Bronchial epithelial cell (primary cell): ENCODE measurements at regions not wholly inside any gene's neighbourhood (a gene's known extent, or its start where the extent isn't known, plus 50 kb on each side); places are given as distances from the start of the nearest gene placed in this dataset.

Experiments
- DNase-seq: peaks from one replicate; pipeline ENCODE4 v3.0.0-alpha.2; 2010; ENCODE audit warnings: low read depth
- FAIRE-seq: peaks from 2 replicates; lab custom pipeline; 2011; peaks lifted over from hg19 to GRCh38; lab: Jason Lieb, UNC
- H3K27me3 ChIP-seq: 2 replicates; pipeline ENCODE4 v1.5.1; 2011; ENCODE audit warnings: low read length; ENCODE audit not compliant: control insufficient read depth, insufficient read depth
- H3K36me3 ChIP-seq: 2 replicates; pipeline ENCODE4 v1.5.1; 2011; ENCODE audit warnings: low read length; ENCODE audit not compliant: control insufficient read depth, insufficient read depth
- H3K4me3 ChIP-seq: 2 replicates; pipeline ENCODE4 v1.5.1; 2011; ENCODE audit warnings: mild to moderate bottlenecking, low read depth, low read length, control low read depth
- TF ChIP-seq, protein P1 (sequence below): IDR thresholded peaks from 2 replicates; pipeline ENCODE4 v1.5.1; 2011; ENCODE audit warnings: mild to moderate bottlenecking, moderate library complexity, low read length, control low read depth, inconsistent platforms; ENCODE audit not compliant: insufficient read depth, severe bottlenecking

DNA sequence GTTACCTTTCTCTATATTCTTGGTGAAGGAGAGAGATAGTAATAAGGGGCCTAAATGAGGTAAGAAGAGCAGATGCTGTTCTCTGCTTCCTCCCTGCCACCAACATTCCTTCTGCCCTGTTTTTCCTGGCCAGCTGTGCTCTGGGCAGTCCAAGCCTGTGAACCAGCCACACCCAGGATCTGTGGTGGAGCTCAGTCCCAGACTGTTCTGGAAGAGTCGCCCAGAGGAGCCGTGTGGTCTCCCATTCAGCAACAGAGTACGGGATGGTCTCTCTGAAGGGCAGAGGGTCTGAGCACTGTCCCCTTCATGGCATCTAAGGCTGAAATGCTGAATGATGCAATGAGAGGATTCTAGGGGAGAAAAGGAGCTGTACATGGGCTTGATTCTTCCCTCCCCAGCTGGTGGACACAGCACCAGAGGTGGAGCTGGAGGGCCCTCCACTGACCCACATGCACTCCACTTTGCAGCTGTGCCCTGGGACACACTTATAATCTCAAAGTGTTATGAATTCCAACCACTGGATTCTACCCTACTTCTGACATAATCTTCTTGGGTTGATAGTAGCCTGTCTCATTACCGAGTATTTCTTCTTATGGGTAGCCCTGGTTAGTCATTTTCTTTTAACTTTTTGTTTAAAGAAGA, 70.8 kb upstream of the RPS23 start:
- Histone ChIP-seq H3K36me3 (no peaks in the 10 kb centered on the region), H3K27me3 (no peaks in the 10 kb centered on the region), H3K4me3 (no peak overlapping the region)
- FAIRE-seq (no peak), DNase-seq (no peak)
- TF ChIP-seq, protein P1, sequence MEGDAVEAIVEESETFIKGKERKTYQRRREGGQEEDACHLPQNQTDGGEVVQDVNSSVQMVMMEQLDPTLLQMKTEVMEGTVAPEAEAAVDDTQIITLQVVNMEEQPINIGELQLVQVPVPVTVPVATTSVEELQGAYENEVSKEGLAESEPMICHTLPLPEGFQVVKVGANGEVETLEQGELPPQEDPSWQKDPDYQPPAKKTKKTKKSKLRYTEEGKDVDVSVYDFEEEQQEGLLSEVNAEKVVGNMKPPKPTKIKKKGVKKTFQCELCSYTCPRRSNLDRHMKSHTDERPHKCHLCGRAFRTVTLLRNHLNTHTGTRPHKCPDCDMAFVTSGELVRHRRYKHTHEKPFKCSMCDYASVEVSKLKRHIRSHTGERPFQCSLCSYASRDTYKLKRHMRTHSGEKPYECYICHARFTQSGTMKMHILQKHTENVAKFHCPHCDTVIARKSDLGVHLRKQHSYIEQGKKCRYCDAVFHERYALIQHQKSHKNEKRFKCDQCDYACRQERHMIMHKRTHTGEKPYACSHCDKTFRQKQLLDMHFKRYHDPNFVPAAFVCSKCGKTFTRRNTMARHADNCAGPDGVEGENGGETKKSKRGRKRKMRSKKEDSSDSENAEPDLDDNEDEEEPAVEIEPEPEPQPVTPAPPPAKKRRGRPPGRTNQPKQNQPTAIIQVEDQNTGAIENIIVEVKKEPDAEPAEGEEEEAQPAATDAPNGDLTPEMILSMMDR: no peak

DNA sequence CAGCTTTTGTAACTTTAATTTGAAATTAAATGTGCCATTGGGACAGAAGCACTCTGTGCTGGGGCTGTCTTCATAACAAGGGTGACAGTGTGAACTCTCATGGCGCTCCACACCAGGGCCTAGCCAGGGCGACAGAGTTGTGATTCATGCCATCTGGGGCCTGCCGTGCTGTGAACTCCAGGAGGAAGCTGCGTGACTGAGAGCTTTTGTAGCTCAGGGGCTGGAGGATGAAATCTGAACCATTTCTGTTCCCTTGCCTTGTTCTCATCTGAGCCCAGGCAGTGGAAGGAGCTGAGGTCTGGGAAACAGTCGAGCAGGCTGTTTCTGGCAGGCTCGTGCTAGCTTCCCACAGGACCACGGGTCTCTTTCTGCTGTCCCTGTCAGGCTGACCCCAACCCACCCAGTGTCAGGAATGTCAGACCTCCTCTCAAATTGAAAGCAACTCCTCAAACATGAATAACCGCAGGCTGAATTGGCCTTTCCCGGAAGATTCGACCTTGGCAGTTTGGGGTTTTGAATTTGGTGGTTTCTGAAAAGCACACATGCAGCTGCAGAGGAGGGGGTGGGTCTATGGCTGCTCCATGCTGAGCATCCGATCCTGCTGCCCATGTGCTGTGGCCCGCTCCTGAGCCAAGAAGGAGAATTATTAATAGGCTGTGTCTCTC, 69.2 kb upstream of the RPS23 start:
- TF ChIP-seq, protein P1: no peak
- H3K27me3 ChIP-seq: no peaks in the 10 kb centered on the region
- no peak for DNase-seq
- no peak for FAIRE-seq
- no peak overlapping the region for H3K4me3 ChIP-seq
- H3K36me3 ChIP-seq: no peaks in the 10 kb centered on the region

DNA sequence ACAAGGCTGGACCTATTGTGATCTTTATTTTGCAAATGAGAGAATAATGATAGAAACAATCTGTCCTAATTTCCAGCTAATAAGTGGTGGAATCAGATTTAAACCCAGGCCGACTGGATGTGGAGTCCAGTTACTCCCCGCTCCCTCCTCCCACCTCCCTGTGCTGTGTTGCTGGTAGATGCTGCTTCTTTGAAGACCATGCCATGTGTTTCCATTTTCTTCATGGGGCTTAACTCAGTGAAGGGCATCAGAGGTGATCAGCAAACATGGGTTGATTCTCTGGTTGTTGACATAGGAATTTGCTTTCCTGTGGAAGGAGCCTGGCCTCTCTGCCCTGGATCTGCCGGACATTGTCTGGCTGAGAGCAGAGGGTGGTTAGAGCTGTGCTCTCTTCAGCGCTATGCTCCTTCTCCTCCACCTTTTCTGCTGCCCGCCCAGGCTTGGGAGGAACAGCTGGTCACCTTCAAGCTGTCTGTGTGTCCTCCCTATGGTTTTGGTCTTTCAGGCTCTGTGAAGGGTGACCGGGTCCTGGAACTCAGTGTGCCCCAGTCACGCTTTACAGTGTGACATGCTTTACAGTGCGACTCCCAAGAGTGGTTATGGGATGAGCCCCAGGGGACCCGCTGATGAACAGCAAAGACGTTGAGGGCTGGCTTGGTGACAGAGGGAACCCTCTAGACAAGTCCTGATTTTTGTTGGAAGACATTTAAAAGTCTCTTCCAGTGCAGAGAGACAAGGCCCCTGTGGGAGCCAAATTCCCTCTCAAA, 68.4 kb upstream of the RPS23 start:
- Histone ChIP-seq H3K4me3 (no peak overlapping the region), H3K36me3 (no peaks in the 10 kb centered on the region), H3K27me3 (no peaks in the 10 kb centered on the region)
- no peak for DNase-seq
- FAIRE-seq: no peak
- TF ChIP-seq, protein P1: no peak

DNA sequence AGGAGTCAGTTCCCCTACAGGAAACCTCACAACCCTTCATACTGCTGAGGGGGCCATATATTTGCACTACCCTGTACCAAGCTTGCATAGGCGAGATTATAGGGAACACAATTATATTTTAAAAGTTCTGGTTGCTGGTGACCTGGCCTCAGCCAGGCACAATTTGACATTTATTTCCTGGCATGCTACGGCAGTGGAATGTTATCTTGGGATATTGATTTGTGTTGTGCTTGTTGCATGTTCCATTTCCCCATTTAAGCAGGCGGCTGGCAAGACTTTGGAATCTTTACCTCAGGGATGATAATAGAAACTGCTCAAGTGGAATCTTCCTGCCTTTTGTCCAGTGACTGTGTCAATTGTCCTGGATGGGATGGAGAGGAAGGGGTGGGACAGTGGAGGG, 67.0 kb upstream of the RPS23 start:
- Histone ChIP-seq H3K36me3 (no peaks in the 10 kb centered on the region), H3K4me3 (no peak overlapping the region), H3K27me3 (no peaks in the 10 kb centered on the region)
- DNase-seq (no peak), FAIRE-seq (no peak)
- TF ChIP-seq, protein P1: no peak

DNA sequence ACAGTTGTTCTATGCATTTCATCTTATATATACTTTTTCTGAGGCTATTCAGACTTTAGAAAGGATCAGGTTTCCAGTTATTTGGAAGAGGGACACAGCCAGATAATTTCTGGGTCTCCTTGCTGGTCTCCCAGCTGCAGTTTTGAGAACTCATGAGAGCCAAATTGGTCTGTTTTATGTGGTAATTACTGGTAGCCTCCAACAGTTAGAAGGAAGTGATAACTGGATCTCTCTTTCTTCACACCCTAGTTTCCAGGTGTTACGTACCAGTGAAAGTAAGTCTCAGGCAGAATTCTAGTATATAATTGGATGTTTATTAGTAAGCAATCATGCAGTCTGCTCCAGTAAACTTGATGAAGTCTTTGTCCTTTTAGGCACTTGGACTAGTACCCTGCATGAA, 63.2 kb upstream of the RPS23 start:
- TF ChIP-seq, protein P1: no peak
- DNase-seq: no peak
- H3K36me3 ChIP-seq: no peaks in the 10 kb centered on the region
- no peak overlapping the region for H3K4me3 ChIP-seq
- no peaks in the 10 kb centered on the region for H3K27me3 ChIP-seq
- FAIRE-seq: no peak
